BE2C (cell line): ENCODE measurements at regions not wholly inside any gene's neighbourhood (a gene's known extent, or its start where the extent isn't known, plus 50 kb on each side); places are given as distances from the start of the nearest gene placed in this dataset.
"Not testable (repeated sequence)": the region's sequence is repeated elsewhere in the genome, so short reads cannot be mapped to it uniquely, and the experiment has no call there.

Experiments used
- DNase-seq: peaks from one replicate; pipeline ENCODE4 v3.0.0-alpha.2; 2020
- H3K27me3 ChIP-seq: fragments of 250-450 bp; sonication (Bioruptor Pico); 2 replicates; pipeline ENCODE4 v1.5.1; 2020; ENCODE audit warnings: mild to moderate bottlenecking
- H3K36me3 ChIP-seq: fragments of 250-450 bp; sonication (Bioruptor Pico); 2 replicates; pipeline ENCODE4 v1.5.1; 2020; ENCODE audit warnings: mild to moderate bottlenecking
- H3K4me1 ChIP-seq: fragments of 250-450 bp; sonication (Bioruptor Pico); 2 replicates; pipeline ENCODE4 v1.5.1; 2020
- H3K4me3 ChIP-seq: 2 replicates; pipeline ENCODE4 v1.5.1; 2011; ENCODE audit warnings: low read depth, low read length
- H3K9me3 ChIP-seq: fragments of 250-450 bp; sonication (Bioruptor Pico); 2 replicates; pipeline ENCODE4 v1.5.1; 2020
- TF ChIP-seq, protein P1 (sequence below): IDR thresholded peaks from 2 replicates; pipeline ENCODE4 v1.5.1; 2012; ENCODE audit warnings: mild to moderate bottlenecking, low read depth, low read length

GRCh38 chr12:46064548-46064947 is 74.2 kb upstream of the SCAF11 start:
- Histone ChIP-seq H3K9me3 (no peaks in the 10 kb centered on the region), H3K36me3 (no peaks in the 10 kb centered on the region), H3K27me3 (no peaks in the 10 kb centered on the region; the same call in 1 of the 2 replicates), H3K4me1 (no peaks in the 10 kb centered on the region), H3K4me3 (no peak overlapping the region)
- TF ChIP-seq, protein P1, sequence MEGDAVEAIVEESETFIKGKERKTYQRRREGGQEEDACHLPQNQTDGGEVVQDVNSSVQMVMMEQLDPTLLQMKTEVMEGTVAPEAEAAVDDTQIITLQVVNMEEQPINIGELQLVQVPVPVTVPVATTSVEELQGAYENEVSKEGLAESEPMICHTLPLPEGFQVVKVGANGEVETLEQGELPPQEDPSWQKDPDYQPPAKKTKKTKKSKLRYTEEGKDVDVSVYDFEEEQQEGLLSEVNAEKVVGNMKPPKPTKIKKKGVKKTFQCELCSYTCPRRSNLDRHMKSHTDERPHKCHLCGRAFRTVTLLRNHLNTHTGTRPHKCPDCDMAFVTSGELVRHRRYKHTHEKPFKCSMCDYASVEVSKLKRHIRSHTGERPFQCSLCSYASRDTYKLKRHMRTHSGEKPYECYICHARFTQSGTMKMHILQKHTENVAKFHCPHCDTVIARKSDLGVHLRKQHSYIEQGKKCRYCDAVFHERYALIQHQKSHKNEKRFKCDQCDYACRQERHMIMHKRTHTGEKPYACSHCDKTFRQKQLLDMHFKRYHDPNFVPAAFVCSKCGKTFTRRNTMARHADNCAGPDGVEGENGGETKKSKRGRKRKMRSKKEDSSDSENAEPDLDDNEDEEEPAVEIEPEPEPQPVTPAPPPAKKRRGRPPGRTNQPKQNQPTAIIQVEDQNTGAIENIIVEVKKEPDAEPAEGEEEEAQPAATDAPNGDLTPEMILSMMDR = no peak
- no peak for DNase-seq

GRCh38 chr12:46058697-46059096 is 68.3 kb upstream of the SCAF11 start:
- H3K27me3 ChIP-seq, H3K9me3 ChIP-seq, DNase-seq, H3K4me3 ChIP-seq, H3K4me1 ChIP-seq, H3K36me3 ChIP-seq: not testable (repeated sequence)

DNA sequence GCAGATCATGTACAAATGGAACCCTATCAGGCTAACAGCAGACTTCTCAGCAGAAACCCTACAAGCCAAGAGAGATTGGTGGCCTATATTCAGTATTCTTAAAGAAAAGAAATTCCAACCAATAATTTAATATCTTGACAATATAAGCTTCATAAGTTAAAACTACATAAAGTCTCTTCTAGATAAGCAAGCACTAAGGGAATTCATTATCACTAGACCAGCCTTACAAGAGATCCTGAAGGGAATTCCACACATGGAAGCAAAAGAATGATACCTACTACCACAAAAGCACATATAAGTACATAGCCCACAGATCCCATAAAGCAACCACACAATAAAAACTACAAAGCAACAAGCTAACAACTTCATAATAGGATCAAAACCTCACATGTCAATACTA is 60.4 kb upstream of the SCAF11 start:
- no peaks in the 10 kb centered on the region for H3K36me3 ChIP-seq
- H3K9me3 ChIP-seq = no peaks in the 10 kb centered on the region; the same call in 1 of the 2 replicates
- peaks cover 4% of the 10 kb centered on the region; the same call in 1 of the 2 replicates for H3K27me3 ChIP-seq
- H3K4me3 ChIP-seq = no peak overlapping the region
- H3K4me1 ChIP-seq = no peaks in the 10 kb centered on the region
- DNase-seq = no peak
- TF ChIP-seq, protein P1 = no peak

DNA sequence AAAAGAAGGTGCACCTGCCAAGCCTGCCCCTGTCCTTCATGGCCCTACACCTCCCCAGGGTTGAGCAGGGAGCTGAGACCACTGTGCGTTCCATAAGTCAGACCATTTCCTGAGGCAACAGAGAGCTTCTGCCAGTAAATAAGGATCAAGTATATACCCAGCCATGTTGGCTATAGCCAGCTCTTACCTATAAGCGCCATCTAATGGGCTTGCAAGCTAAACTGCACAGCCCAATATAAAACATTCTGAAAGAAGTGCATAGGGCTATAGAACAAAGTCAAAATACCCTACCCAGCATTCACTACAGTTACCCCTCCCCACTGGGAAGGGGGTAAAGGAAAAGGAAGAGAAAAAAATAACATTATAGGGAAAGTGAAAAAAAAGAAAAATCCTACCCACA is 59.3 kb upstream of the SCAF11 start:
- H3K4me1 ChIP-seq = no peaks in the 10 kb centered on the region
- H3K27me3 ChIP-seq = peaks cover 4% of the 10 kb centered on the region; the same call in 1 of the 2 replicates
- no peak overlapping the region for H3K4me3 ChIP-seq
- no peak for DNase-seq
- H3K9me3 ChIP-seq = no peaks in the 10 kb centered on the region; the same call in 1 of the 2 replicates
- no peaks in the 10 kb centered on the region for H3K36me3 ChIP-seq
- TF ChIP-seq, protein P1 = no peak

DNA sequence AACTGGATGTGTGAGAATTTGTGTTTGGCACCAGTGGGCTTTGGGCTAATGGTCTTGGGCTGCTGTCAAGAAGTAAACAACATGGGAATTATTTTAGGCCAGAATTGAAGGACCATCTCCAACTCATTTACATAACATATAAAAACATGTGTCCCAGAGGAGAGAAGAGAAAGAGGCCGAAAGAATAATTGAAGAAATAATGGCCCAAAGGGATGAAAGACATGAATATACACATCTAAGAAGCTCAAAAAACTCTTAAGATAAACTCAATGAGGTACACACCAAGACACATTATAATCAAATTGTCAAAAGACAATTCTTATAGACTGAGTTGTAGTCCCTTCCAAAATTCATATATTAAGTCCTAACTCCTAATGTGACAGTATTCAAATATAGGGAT is 56.1 kb upstream of the SCAF11 start:
- TF ChIP-seq, protein P1 = no peak
- H3K4me1 ChIP-seq = no peaks in the 10 kb centered on the region
- H3K4me3 ChIP-seq = no peak overlapping the region
- H3K36me3 ChIP-seq = no peaks in the 10 kb centered on the region
- H3K9me3 ChIP-seq = no peaks in the 10 kb centered on the region; the same call in 1 of the 2 replicates
- no peaks in the 10 kb centered on the region for H3K27me3 ChIP-seq
- DNase-seq = no peak

- no peaks in the 10 kb centered on the region for H3K36me3 ChIP-seq
- H3K9me3 ChIP-seq = no peaks in the 10 kb centered on the region; the same call in 1 of the 2 replicates
- no peak overlapping the region for H3K4me3 ChIP-seq
- TF ChIP-seq, protein P1 = no peak
- H3K27me3 ChIP-seq = no peaks in the 10 kb centered on the region
- no peak for DNase-seq
- H3K4me1 ChIP-seq = no peaks in the 10 kb centered on the region
These were observed 53.7 kb upstream of the SCAF11 start for GRCh38 chr12:46043972-46044520.
